ENCODE measurements at regions not wholly inside any gene's neighbourhood (a gene's known extent, or its start where the extent isn't known, plus 50 kb on each side); places are given as distances from the start of the nearest gene placed in this dataset.

- CTCF ChIA-PET = no interaction called here
- no peak overlapping the region for H2AFZ ChIP-seq (ENCODE audit: low read length)
- POLR2A ChIA-PET (ENCODE audit: unreplicated experiment) = no interaction called here
These were observed 192.7 kb upstream of the MIR17HG start for GRCh38 chr13:91154558-91155353.

DNA sequence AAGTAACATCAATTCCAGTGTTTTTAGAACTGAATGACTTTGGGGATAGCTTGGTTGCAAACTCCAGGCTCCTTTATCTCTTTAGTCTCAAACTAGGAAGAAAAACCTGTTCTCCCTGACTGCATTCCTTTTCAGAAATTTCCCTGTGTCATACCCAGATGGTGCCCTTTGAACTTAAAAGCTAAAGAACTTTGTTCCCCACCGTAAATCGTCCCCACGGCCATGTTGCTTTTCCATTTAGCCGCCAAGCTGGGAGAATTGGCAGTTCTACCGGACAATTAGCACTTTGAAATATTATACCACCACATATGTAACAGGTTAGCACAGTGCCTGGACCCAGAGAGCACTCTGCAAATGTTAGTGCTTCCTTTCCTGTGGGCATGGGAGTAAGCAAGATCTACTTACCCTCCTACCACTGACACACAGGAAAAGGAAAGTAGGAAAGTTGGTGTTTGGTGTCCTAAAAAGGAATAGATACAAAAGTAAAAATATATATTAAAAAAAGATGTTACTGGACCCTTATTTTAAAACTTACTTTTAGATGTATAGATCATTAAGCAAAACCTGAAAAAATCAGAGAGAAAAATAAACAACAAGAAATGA, 191.9 kb upstream of the MIR17HG start:
- H3K4me1 ChIP-seq (ENCODE audit: insufficient read depth, low read length) = 0 out of 2 replicates have a peak, but pooled peaks cover 3% of the 10 kb centered on the region
- DNase-seq = peak; percentile 38
- no peaks in the 10 kb centered on the region for H3K36me3 ChIP-seq (ENCODE audit: low read depth, low read length)
- H3K9me2 ChIP-seq (replicated peaks; ENCODE audit: low read length) = no peaks in the 10 kb centered on the region
- no TSS peak for BruUV-seq (replicated peaks)
- TF ChIP-seq EZH2phosphoT487 (IDR thresholded peaks at IDR 0.05; ENCODE audit: borderline replicate concordance, low read length) (no peak), EZH2 (IDR thresholded peaks at IDR 0.05; ENCODE audit: low read length, unreplicated experiment) (no peak), CTCF (conservative IDR thresholded peaks at IDR 0.05; ENCODE audit: low read depth, low read length) (no peak)
- intact Hi-C loops (cut with micrococcal nuclease) = no loop called here
- H4K20me1 ChIP-seq (ENCODE audit: low read length) = no peaks in the 10 kb centered on the region
- H3K9ac ChIP-seq (ENCODE audit: low read length) = no peak overlapping the region
- H2AFZ ChIP-seq (ENCODE audit: low read length) = peak overlapping the region; percentile 45; the same call in 1 of the 2 replicates
- no peaks in the 10 kb centered on the region for H3K79me2 ChIP-seq (ENCODE audit: low read length)
- ATAC-seq = no peak
- no peaks in the 10 kb centered on the region for H3F3A ChIP-seq (ENCODE audit: low read length, unreplicated experiment)
- ChIA-PET POLR2A (ENCODE audit: unreplicated experiment) (no interaction called here), CTCF (interaction anchor here (0.5 kb wide), 1 partner anchor 1022 kb away, joined by 3 read pairs; no protein-coding TSS in a partner anchor)
- no peak overlapping the region for H3K4me3 ChIP-seq (ENCODE audit: low read length)
- H3K27me3 ChIP-seq (ENCODE audit: low read length) = peaks cover 26% of the 10 kb centered on the region; the same call in 1 of the 2 replicates
- peak overlapping the region; percentile 44; the same call in 1 of the 2 replicates for H3K4me2 ChIP-seq (ENCODE audit: low read length)
- no peaks in the 10 kb centered on the region for H3K9me3 ChIP-seq (ENCODE audit: low read length)
- no peak overlapping the region for H3K27ac ChIP-seq (ENCODE audit: low read length)

More at GRCh38 chr13:91154558-91155353, 192.7 kb upstream of the MIR17HG start:
- ATAC-seq = no peak
- H3K4me1 ChIP-seq (ENCODE audit: insufficient read depth, low read length) = 0 out of 2 replicates have a peak, but pooled peaks cover 3% of the 10 kb centered on the region
- H3K9me3 ChIP-seq (ENCODE audit: low read length) = no peaks in the 10 kb centered on the region
- intact Hi-C loops (cut with micrococcal nuclease) = no loop called here
- no peak overlapping the region for H3K27ac ChIP-seq (ENCODE audit: low read length)
- DNase-seq = no peak
- H3K79me2 ChIP-seq (ENCODE audit: low read length) = no peaks in the 10 kb centered on the region
- no peak overlapping the region for H3K4me3 ChIP-seq (ENCODE audit: low read length)
- TF ChIP-seq EZH2 (IDR thresholded peaks at IDR 0.05; ENCODE audit: low read length, unreplicated experiment) (no peak), EZH2phosphoT487 (IDR thresholded peaks at IDR 0.05; ENCODE audit: borderline replicate concordance, low read length) (no peak), CTCF (conservative IDR thresholded peaks at IDR 0.05; ENCODE audit: low read depth, low read length) (no peak)
- no peak overlapping the region for H3K4me2 ChIP-seq (ENCODE audit: low read length)
- peaks cover 24% of the 10 kb centered on the region; the same call in 1 of the 2 replicates for H3K27me3 ChIP-seq (ENCODE audit: low read length)
- BruUV-seq (replicated peaks) = no TSS peak
- H3K9me2 ChIP-seq (replicated peaks; ENCODE audit: low read length) = no peaks in the 10 kb centered on the region
- H3K36me3 ChIP-seq (ENCODE audit: low read depth, low read length) = no peaks in the 10 kb centered on the region
- H3K9ac ChIP-seq (ENCODE audit: low read length) = no peak overlapping the region
- H4K20me1 ChIP-seq (ENCODE audit: low read length) = no peaks in the 10 kb centered on the region
- H3F3A ChIP-seq (ENCODE audit: low read length, unreplicated experiment) = no peaks in the 10 kb centered on the region
